Endothelial cell of umbilical vein (primary cell): ENCODE measurements at regions not wholly inside any gene's neighbourhood (a gene's known extent, or its start where the extent isn't known, plus 50 kb on each side); places are given as distances from the start of the nearest gene placed in this dataset.

Experiments
- EZH2 ChIP-seq: IDR thresholded peaks from 2 replicates; pipeline ENCODE4 v1.6.1; 2012; ENCODE audit warnings: borderline replicate concordance, low read depth, mild to moderate bottlenecking, moderate library complexity, low read length, inconsistent platforms; ENCODE audit not compliant: severe bottlenecking
- FOS ChIP-seq: IDR thresholded peaks from 2 replicates; pipeline ENCODE4 v1.6.1; 2011; ENCODE audit warnings: mild to moderate bottlenecking, low read length, moderate library complexity, borderline replicate concordance; ENCODE audit not compliant: insufficient read depth
- MAX ChIP-seq: IDR thresholded peaks from 2 replicates; pipeline ENCODE4 v1.6.1; 2011; ENCODE audit not compliant: insufficient read depth, insufficient read length
- MYC ChIP-seq: IDR thresholded peaks from one replicate; pipeline ENCODE4 v1.6.1; 2011; ENCODE audit warnings: mild to moderate bottlenecking, low read depth, low read length
- POLR2A ChIP-seq: IDR thresholded peaks from 2 replicates; pipeline ENCODE4 v1.6.1; 2012; ENCODE audit warnings: low read depth, mild to moderate bottlenecking, control low read depth, low read length

GRCh38 chr13:58865286-58865685, 1233.7 kb downstream of the PCDH17 start:
- TF ChIP-seq MYC: no peak
- no peak for TF ChIP-seq MAX
- TF ChIP-seq EZH2: no peak
- no peak for TF ChIP-seq POLR2A
- no peak for TF ChIP-seq FOS
